Smooth muscle cell of the brain vasculature (primary cell): ENCODE measurements at regions not wholly inside any gene's neighbourhood (a gene's known extent, or its start where the extent isn't known, plus 50 kb on each side); places are given as distances from the start of the nearest gene placed in this dataset.
"Not testable (repeated sequence)": the region's sequence is repeated elsewhere in the genome, so short reads cannot be mapped to it uniquely, and the experiment has no call there.

Source experiments
- DNase-seq: peaks from one replicate; pipeline ENCODE4 v3.0.0-alpha.2; 2012; ENCODE audit warnings: low read depth, low spot score

GRCh38 chr5:32928761-32929160 lies 217.6 kb downstream of the NPR3 start:
- no peak for DNase-seq

GRCh38 chr5:32931438-32931837 lies 220.3 kb downstream of the NPR3 start:
- not testable (repeated sequence) for DNase-seq

- no peak for DNase-seq
These were observed 221.3 kb downstream of the NPR3 start for GRCh38 chr5:32932241-32932935.

GRCh38 chr5:32933692-32934091 lies 222.6 kb downstream of the NPR3 start:
- DNase-seq = no peak

- peak; percentile 6 for DNase-seq
These were observed 223.4 kb downstream of the NPR3 start for GRCh38 chr5:32934529-32934928.

GRCh38 chr5:32935283-32935682 lies 224.2 kb downstream of the NPR3 start:
- DNase-seq = no peak

GRCh38 chr5:32936329-32936728 lies 225.2 kb downstream of the NPR3 start:
- DNase-seq = no peak

GRCh38 chr5:32942225-32942989 lies 231.3 kb downstream of the NPR3 start:
- DNase-seq = no peak

GRCh38 chr5:32949286-32949970 lies 238.3 kb downstream of the NPR3 start:
- no peak for DNase-seq

- DNase-seq = no peak
These were observed 239.9 kb downstream of the NPR3 start for GRCh38 chr5:32951003-32951402.

GRCh38 chr5:32951878-32952277 lies 240.8 kb downstream of the NPR3 start:
- no peak for DNase-seq

- DNase-seq = not testable (repeated sequence)
These were observed 241.3 kb downstream of the NPR3 start for GRCh38 chr5:32952421-32952820.

GRCh38 chr5:32953694-32954093 lies 242.6 kb downstream of the NPR3 start:
- DNase-seq = no peak

GRCh38 chr5:32955814-32956213 lies 244.7 kb downstream of the NPR3 start:
- DNase-seq = no peak

- no peak for DNase-seq
These were observed 249.4 kb downstream of the NPR3 start for GRCh38 chr5:32960340-32961058.

GRCh38 chr5:32961059-32961415 lies 249.9 kb downstream of the NPR3 start:
- DNase-seq = no peak

GRCh38 chr5:32964261-32964660 lies 253.1 kb downstream of the NPR3 start:
- no peak for DNase-seq

GRCh38 chr5:32973646-32974045 lies 262.5 kb downstream of the NPR3 start:
- no peak for DNase-seq

- DNase-seq = no peak
These were observed 264.7 kb downstream of the NPR3 start for GRCh38 chr5:32975656-32976375.

GRCh38 chr5:32981061-32981460 lies 269.9 kb downstream of the NPR3 start:
- DNase-seq = no peak

GRCh38 chr5:32984851-32985610 lies 273.9 kb downstream of the NPR3 start:
- no peak for DNase-seq
